Body of pancreas (tissue), 4 donors: ENCODE measurements at regions not wholly inside any gene's neighbourhood (a gene's known extent, or its start where the extent isn't known, plus 50 kb on each side); places are given as distances from the start of the nearest gene placed in this dataset.

ENCODE experiments used
- ATAC-seq: fragments of 150-250 bp; one replicate; pipeline ENCODE4 v1.9.1; 2016
- DNase-seq, 4 donors: peaks; one replicate each; pipeline ENCODE4 v3.0.0-alpha.2; 2019
- H3K27ac ChIP-seq, 4 donors: fragments of 200-600 bp; sonication (generic); 1 replicate in 3 of 4; 2 replicates in 1 of 4; pipeline versions ENCODE4 v1.5.1 to v1.6.1; 2016 to 2019; ENCODE audit warnings: mild to moderate bottlenecking in 1 of 4, mixed read lengths in 1 of 4, moderate library complexity in 1 of 4
- H3K27me3 ChIP-seq, 2 donors: fragments of 200-600 bp; sonication (generic); one replicate each; pipeline ENCODE4 v1.6.0; 2016; ENCODE audit warnings: mild to moderate bottlenecking in 1 of 2
- H3K36me3 ChIP-seq, 2 donors: fragments of 200-600 bp; sonication (generic); replicated peaks in 1 of 2; 2 replicates each; pipeline ENCODE4 v1.5.1; 2016; ENCODE audit warnings: low read depth in 2 of 2; ENCODE audit not compliant: insufficient read depth in 1 of 2
- H3K4me1 ChIP-seq: fragments of 200-600 bp; sonication (generic); one replicate; pipeline ENCODE4 v1.6.0; 2016
- H3K4me3 ChIP-seq, 2 donors: fragments of 200-600 bp; sonication (generic); 1 replicate in 1 of 2; 2 replicates in 1 of 2; pipeline ENCODE4 v1.5.1; 2016 to 2019
- H3K9me3 ChIP-seq, 3 donors: fragments of 200-600 bp; sonication (generic); 1 replicate in 2 of 3; 2 replicates in 1 of 3; pipeline ENCODE4 v1.5.1; 2016
- POLR2A ChIP-seq, 3 donors: fragments of 450-650 bp; IDR thresholded peaks; one replicate each; pipeline ENCODE4 v1.6.1; 2016; ENCODE audit warnings: antibody characterized with exemption in 3 of 3, mild to moderate bottlenecking in 2 of 3
- WGBS, 2 donors: methylation state at CpG; one replicate each; pipeline ENCODE4 v1.1.5; 2017; 5-methylcytosine and 5-hydroxymethylcytosine counted together
- intact Hi-C: fragments of 100-400 bp; cut with DNase I; formaldehyde crosslinking; loops from one replicate; pipeline ENCODE4 v1.15.1; 2023
- TF ChIP-seq, protein P1 (sequence below), 7 experiments: fragments of 450-650 bp in 4 of 7; fragments of 200-600 bp in 3 of 7; sonication (generic) in 3 of 7; IDR thresholded peaks; one replicate each; pipeline ENCODE4 v1.5.1; 2016 to 2019; ENCODE audit warnings: antibody characterized with exemption in 7 of 7

DNA sequence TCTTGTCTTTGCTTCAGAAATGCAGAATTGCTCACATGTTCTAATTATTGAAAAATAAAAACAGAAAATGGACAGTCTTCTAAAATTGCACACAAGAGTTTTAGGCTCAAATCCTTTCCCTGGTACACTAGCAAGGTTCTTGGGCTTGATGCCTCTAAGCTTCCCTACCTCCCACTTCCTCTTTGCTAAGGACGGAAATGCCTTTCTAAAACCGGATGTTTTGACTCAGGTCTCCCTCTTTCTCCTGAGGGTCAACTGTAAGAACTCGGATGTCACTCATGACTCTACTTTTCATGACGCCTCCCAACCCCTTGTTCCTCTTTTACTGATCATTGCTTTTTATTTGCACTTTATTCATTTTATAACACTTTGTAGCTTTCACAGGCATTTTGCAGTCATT, 613.5 kb downstream of the C6orf118 start:
- no peaks in the 10 kb centered on the region for H3K9me3 ChIP-seq
- H3K36me3 ChIP-seq, result no peaks in the 10 kb centered on the region
- intact Hi-C loops, result no loop called here
- H3K27me3 ChIP-seq, result no peaks in the 10 kb centered on the region
- ATAC-seq (no peak), DNase-seq (no peak)
- TF ChIP-seq, protein P1, sequence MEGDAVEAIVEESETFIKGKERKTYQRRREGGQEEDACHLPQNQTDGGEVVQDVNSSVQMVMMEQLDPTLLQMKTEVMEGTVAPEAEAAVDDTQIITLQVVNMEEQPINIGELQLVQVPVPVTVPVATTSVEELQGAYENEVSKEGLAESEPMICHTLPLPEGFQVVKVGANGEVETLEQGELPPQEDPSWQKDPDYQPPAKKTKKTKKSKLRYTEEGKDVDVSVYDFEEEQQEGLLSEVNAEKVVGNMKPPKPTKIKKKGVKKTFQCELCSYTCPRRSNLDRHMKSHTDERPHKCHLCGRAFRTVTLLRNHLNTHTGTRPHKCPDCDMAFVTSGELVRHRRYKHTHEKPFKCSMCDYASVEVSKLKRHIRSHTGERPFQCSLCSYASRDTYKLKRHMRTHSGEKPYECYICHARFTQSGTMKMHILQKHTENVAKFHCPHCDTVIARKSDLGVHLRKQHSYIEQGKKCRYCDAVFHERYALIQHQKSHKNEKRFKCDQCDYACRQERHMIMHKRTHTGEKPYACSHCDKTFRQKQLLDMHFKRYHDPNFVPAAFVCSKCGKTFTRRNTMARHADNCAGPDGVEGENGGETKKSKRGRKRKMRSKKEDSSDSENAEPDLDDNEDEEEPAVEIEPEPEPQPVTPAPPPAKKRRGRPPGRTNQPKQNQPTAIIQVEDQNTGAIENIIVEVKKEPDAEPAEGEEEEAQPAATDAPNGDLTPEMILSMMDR (IDR thresholded peaks at IDR 0.05), result no peak
- TF ChIP-seq POLR2A (IDR thresholded peaks at IDR 0.05), result no peak
- no peaks in the 10 kb centered on the region for H3K4me1 ChIP-seq
- 30 to 50% methylated on average over 4 of the region's 4 CpGs for WGBS, 2 donors
- H3K27ac ChIP-seq, result no peak overlapping the region
- no peak overlapping the region for H3K4me3 ChIP-seq

DNA sequence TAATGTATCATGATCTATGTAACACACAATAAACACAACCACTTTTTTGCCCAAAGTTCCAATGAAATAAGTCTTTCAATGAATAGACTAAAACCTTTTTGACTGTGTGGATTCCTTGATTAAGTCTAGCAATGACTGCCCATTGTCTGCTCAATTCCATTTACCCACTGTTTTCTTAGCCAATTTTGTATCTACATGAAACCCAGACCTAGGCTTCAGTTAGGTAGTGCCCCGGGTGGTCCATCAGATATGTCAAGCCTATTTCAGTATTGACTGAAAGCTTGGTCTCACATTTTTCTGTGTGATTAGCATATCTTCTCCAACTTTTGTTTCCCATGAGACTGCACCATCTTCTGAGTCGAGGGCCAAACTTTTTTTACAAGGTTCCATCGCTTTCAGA, 615.0 kb downstream of the C6orf118 start:
- no peak for DNase-seq
- intact Hi-C loops, result no loop called here
- Histone ChIP-seq H3K27me3 (no peaks in the 10 kb centered on the region), H3K27ac (no peak overlapping the region), H3K9me3 (no peaks in the 10 kb centered on the region), H3K4me3 (no peak overlapping the region), H3K4me1 (no peaks in the 10 kb centered on the region), H3K36me3 (no peaks in the 10 kb centered on the region)
- no peak for TF ChIP-seq POLR2A (IDR thresholded peaks at IDR 0.05)
- TF ChIP-seq, protein P1 (IDR thresholded peaks at IDR 0.05), result no peak
- ATAC-seq, result no peak
- WGBS, 2 donors, result 69 to 74% methylated on average over 3 of the region's 3 CpGs

DNA sequence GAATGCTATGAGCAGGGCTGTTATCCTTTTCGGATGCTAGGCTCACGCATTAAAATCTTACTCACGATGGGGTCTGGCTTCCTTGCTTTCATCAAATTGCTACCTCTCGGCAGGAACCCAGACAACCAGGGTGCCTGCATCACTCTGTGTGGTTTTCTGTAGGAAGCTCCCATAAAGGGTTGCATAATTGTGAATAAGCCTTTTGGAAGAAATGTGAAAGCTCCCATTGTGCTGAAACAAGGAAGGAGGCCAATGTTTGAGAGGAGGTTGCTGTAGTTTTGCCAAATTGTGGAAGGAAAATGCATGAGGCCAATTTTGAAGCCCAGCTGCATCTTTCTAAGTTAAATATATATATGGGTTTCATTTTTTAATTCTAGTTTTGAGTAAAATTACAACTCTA, 615.5 kb downstream of the C6orf118 start:
- Histone ChIP-seq H3K4me1 (no peaks in the 10 kb centered on the region), H3K4me3 (no peak overlapping the region), H3K27me3 (no peaks in the 10 kb centered on the region), H3K36me3 (no peaks in the 10 kb centered on the region), H3K27ac (no peak overlapping the region), H3K9me3 (no peaks in the 10 kb centered on the region)
- WGBS, 2 donors, result 19 to 28% methylated on average over 4 of the region's 4 CpGs
- TF ChIP-seq POLR2A (IDR thresholded peaks at IDR 0.05), result no peak
- TF ChIP-seq, protein P1 (IDR thresholded peaks at IDR 0.05), result no peak
- ATAC-seq (no peak), DNase-seq (no peak)
- intact Hi-C loops, result no loop called here

DNA sequence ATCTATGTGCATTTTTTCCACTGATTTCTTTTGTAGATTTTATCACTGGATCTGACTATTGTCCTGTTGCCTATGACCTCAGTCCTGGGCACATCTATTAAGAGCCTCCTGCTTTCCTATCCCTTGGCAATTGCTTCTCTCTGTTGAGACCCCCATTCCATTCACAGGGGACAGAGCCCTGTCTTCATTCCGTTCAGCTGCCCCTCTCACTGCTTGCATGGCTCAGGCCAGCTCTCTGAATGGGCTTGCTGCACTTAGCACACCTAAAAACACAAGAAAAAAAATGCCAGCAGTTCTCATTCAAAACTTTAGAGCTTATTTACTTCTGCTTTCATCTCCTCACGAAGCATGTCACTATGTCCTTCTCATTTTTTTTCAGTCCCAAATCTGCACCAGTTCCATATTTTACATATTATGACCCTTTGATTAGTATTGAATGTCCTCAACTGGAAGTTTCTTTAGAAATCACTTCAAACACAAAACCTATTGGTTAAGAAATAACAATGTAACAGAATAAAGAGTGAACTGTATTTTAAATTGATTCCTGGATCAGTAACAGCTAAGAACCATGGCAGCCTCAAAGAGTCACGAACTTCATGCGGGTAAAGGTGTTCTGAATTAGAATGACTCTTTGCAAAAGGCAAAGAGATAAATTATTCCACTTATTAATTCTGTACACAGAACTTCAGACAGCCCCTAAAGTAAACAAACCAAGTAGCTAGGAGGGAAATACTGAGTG, 616.5 kb downstream of the C6orf118 start:
- intact Hi-C loops, result no loop called here
- no peak for ATAC-seq
- WGBS, 2 donors, result 27 to 31% methylated on average over 4 of the region's 4 CpGs

More for the DNA sequence above, 616.5 kb downstream of the C6orf118 start:
- Histone ChIP-seq H3K27me3 (no peaks in the 10 kb centered on the region), H3K9me3 (no peaks in the 10 kb centered on the region), H3K4me3 (no peak overlapping the region), H3K27ac (no peak overlapping the region), H3K36me3 (no peaks in the 10 kb centered on the region), H3K4me1 (no peaks in the 10 kb centered on the region)
- TF ChIP-seq, protein P1 (IDR thresholded peaks at IDR 0.05), result no peak
- no peak for TF ChIP-seq POLR2A (IDR thresholded peaks at IDR 0.05)
- no peak for DNase-seq
